ENCODE measurements at regions not wholly inside any gene's neighbourhood (a gene's known extent, or its start where the extent isn't known, plus 50 kb on each side); places are given as distances from the start of the nearest gene placed in this dataset.

- TF ChIP-seq CTCF (IDR thresholded peaks at IDR 0.05) (no peak), ZFX (IDR thresholded peaks at IDR 0.05; ENCODE audit: borderline replicate concordance) (no peak)
These were observed 58.1 kb upstream of the ZBTB40 start for GRCh38 chr1:22393587-22393986.
